AG08396 (cell line): ENCODE measurements at regions not wholly inside any gene's neighbourhood (a gene's known extent, or its start where the extent isn't known, plus 50 kb on each side); places are given as distances from the start of the nearest gene placed in this dataset.
"Not testable (repeated sequence)": the region's sequence is repeated elsewhere in the genome, so short reads cannot be mapped to it uniquely, and the experiment has no call there.

Experiments used
- DNase-seq: peaks from one replicate; pipeline ENCODE4 v3.0.0; 2012; ENCODE audit warnings: low spot score, mixed read lengths

DNA sequence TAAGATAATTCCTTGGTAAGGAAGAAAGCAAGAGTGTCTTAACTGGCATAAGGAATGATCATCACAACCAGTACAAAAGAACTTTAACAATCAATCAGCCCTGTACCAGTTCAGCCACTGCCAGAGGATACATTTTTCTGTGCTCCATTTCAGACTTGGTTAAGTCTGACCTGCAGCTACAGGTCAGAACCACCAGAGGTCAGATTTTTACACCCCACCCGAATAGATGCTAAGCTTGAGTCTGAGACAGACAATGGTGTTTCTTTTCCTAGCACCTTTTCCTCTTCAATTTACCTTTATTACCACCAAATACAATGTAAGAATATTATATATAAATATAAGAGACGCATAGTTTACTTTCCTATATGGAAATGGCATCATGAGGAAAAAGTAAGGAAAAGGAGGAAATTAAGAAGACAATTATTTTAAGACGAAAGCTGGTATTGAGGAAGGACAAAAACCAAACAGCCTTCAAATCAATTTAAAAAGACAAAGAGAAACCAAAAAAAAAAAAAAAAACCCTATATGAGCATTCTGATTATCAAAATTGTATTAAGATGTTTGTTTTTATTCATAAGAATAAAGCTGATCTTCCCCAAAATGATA, 215.3 kb upstream of the TTC29 start:
- peak; percentile 72 for DNase-seq

- DNase-seq: no peak
These were observed 217.6 kb upstream of the TTC29 start for GRCh38 chr4:147163311-147163710.

- not testable (repeated sequence) for DNase-seq
These were observed 222.5 kb upstream of the TTC29 start for GRCh38 chr4:147168200-147168599.

GRCh38 chr4:147173322-147173721, 227.7 kb upstream of the TTC29 start:
- DNase-seq: no peak

GRCh38 chr4:147173797-147174432, 228.3 kb upstream of the TTC29 start:
- no peak for DNase-seq

DNA sequence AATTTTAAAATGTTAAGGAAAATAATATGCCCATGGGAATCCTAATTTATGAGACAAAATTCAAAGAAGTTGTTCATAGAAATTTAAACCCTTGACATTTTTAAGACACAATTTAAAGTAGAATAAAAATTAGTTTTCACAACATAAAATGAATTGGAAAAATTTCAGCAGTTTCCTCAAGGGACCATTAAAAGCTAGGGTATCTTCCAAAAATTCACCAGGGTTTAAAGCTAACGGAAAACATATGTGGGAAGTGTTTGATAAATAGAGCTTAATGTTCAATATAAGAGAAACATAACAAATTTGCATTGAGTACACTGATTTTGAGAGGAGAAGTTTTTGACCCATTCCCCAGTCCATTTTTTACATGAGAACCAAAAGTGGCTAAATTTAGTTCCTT, 228.9 kb upstream of the TTC29 start:
- DNase-seq: no peak

DNA sequence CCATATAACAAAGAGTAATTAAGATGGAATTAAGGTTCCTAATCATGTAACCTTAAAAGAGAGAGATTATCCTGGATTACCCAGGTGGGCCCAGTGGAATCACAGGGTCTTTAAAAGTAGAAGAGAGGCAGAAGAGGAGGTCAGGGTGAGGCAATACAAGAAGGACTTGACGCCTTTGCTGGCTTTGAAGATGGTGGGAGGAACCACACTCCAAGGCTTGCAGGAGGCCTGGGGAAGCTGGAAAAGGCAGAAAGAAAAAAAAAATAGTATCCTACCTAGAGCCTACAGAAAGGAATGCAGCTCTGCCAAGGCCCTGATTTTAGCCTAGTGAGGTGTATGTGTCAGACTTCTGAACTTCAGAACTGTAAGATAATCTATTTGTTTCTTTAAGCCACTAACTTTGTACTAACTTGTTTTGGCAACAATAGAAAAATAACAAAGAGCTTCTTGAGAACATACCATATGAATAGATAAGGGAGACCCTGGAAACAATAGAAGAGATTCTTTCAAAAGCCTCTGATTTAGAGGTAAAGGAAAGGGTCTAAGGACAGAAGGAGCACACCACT, 229.9 kb upstream of the TTC29 start:
- DNase-seq: no peak

GRCh38 chr4:147182041-147182440, 236.4 kb upstream of the TTC29 start:
- DNase-seq: no peak

DNA sequence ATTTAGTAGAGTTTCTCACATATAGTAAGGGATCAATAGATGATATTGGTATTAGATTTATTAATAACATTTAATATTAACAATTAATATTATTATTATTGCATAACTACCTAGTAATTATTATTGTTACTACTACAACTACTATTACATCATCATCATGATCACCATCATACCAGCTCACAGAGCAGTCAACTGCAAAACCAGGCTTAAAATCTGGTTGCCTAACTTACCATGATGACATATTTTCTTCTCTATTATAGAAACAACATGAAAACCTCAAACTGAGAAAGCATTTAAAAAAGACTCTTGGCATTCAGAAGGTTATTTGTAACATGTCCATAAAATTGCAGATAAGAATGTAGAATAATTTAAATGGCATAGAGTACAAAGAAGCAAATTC, 247.0 kb upstream of the TTC29 start:
- no peak for DNase-seq

- no peak for DNase-seq
These were observed 248.4 kb upstream of the TTC29 start for GRCh38 chr4:147194114-147194513.

DNA sequence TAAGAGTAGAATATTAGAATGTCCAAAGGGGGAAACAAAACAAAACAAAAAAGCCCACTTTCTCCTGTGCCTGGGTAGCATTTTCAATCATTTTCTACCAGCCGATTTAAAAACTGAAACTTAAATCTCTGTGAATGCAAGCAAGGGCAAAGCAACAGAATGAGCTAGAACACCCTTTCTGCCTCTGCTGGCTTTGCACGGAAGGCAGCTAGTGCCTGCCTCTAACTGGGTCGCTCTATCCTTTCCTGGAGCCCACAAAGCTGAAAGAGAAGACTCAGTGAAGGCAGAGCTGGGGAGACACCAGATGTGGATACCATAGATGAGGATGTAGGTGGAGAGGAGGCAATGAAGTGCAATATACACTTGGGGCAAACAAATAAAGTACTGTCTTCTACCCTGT, 248.9 kb upstream of the TTC29 start:
- DNase-seq: no peak

DNA sequence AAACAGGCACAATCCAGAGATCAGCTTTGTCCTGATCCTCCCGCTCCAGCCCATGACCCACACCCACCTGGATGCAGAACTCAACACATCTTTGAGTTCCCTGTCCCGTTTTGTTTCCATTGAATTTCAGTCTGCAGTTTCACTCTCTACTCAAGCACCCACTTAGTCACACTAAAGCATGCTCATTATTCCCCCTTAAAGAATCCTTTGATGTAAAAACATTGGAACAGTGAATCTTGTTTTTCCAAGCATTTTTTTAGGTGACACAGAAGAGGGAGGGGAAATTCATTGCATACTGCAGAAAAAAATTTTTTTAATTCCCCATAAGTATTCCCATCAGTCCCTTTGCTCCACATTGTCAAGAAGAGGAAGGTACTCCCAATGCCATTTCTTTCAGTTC, 249.7 kb upstream of the TTC29 start:
- no peak for DNase-seq

GRCh38 chr4:147198411-147199051, 252.9 kb upstream of the TTC29 start:
- DNase-seq: no peak

GRCh38 chr4:147201016-147201415, 255.4 kb upstream of the TTC29 start:
- no peak for DNase-seq

DNA sequence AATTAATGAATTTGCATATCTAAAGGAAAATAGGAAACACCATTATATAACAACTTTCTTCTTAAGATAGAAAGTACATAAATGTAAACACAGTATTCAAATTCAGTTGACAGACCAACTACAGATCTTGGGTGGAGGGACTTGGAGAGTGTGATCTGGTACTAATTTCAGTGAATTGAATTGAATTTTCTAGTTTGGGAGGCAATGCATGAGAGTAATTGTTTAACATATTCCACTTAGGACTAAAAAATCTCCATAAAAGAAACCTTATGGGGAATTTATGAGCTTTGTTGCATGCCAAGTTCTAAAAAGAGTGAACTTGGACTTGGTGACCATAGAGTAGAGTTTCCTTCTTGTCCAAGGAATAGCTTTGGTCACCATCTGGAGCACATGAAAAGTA, 261.1 kb upstream of the TTC29 start:
- DNase-seq: no peak

GRCh38 chr4:147207911-147208310, 262.2 kb upstream of the TTC29 start:
- no peak for DNase-seq

GRCh38 chr4:147217655-147218054, 263.2 kb upstream of the EDNRA start:
- no peak for DNase-seq

GRCh38 chr4:147219145-147219544, 261.8 kb upstream of the EDNRA start:
- no peak for DNase-seq

DNA sequence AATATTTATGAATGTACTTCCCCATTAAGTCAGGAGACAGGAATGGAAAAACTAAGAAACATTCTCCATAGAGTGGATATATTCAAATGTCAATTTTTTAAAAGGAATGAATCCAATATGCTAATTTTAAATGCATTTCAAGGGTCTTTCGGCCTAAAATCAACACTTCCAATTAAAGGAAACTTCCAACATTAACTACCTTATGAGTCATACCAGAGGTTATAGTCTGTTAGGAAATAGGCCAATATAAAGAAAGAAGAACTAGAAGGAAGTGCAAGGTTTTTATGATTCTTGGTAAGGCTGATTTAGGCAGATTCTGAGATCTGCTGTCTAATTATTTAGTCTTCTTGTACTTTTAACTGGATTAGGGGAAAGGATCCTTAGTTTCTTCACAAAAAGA, 260.1 kb upstream of the EDNRA start:
- no peak for DNase-seq

DNA sequence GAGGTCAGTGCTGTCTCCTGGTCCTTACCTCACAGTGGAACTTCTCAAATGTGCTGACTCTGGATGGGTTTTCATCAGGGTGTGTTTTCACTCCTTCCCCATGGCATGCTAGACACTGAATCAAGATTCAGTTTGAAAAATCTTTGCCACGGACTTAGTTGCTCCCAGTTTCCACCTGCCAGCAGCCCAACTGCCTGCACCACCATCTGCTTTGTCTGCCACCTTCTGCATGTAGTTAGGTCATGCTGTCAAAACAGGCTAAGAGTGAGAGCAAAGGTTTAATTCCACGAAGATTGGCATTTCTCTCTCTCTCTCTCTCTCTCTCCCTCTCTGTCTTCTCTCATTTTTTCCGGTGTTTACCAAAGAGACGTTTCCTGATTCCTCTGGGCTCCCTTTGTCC, 258.0 kb upstream of the EDNRA start:
- DNase-seq: no peak

GRCh38 chr4:147223576-147223975, 257.3 kb upstream of the EDNRA start:
- DNase-seq: no peak

- DNase-seq: no peak
These were observed 244.1 kb upstream of the EDNRA start for GRCh38 chr4:147236806-147237205.

- no peak for DNase-seq
These were observed 236.1 kb upstream of the EDNRA start for GRCh38 chr4:147244786-147245185.
